Nephron (organoid): ENCODE measurements at regions not wholly inside any gene's neighbourhood (a gene's known extent, or its start where the extent isn't known, plus 50 kb on each side); places are given as distances from the start of the nearest gene placed in this dataset.

ENCODE experiments used
- H3K27ac Mint-ChIP-seq, 3 experiments: 2 replicates each; pipeline ENCODE4 v1.8.0; 2020; ENCODE audit warnings: mixed read lengths in 3 of 3, mild to moderate bottlenecking in 2 of 3, moderate library complexity in 1 of 3
- H3K27me3 Mint-ChIP-seq: 2 replicates; pipeline ENCODE4 v1.8.0; 2021; ENCODE audit warnings: low read depth, mild to moderate bottlenecking, moderate library complexity, mixed read lengths
- H3K36me3 Mint-ChIP-seq: 2 replicates; pipeline ENCODE4 v1.8.0; 2020; ENCODE audit warnings: low read depth, mixed read lengths
- H3K4me1 Mint-ChIP-seq: 2 replicates; pipeline ENCODE4 v1.8.0; 2020; ENCODE audit warnings: mixed read lengths
- H3K4me3 Mint-ChIP-seq, 3 experiments: 2 replicates each; pipeline ENCODE4 v1.8.0; 2020; ENCODE audit warnings: mild to moderate bottlenecking in 3 of 3, mixed read lengths in 3 of 3, moderate library complexity in 2 of 3
- H3K9me3 Mint-ChIP-seq: 2 replicates; pipeline ENCODE4 v1.8.0; 2020; ENCODE audit warnings: mixed read lengths
- TF ChIP-seq, protein P1 (sequence below), 3 experiments: fragments of 200-600 bp; sonication (generic); IDR thresholded peaks; one replicate each; pipeline ENCODE4 v1.5.0; 2021; ENCODE audit warnings: antibody characterized with exemption in 3 of 3; ENCODE audit not compliant: unreplicated experiment in 3 of 3

DNA sequence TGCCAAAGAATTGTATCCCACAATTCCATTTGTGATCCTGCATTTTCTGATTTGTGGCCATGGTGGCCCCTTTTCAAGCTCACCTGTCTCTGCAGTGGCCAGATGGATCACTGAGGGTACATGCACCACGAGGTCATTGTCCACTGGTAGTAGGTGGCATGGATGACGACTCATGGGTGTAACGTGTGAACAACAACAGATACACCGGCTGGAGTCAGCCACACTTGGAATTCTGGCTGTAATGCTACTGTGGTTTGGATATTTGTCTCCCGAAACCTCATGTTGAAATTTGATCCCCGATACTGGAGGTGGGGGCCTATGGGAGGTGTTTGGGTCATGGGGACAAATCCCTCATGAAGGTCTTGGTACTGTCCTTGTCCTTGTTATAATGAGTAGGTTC is 102.2 kb upstream of the TAF1B start:
- Mint-ChIP-seq H3K4me1 (peaks cover 28% of the 10 kb centered on the region), H3K4me3 (no peak overlapping the region), H3K36me3 (no peaks in the 10 kb centered on the region), H3K9me3 (peaks cover 9% of the 10 kb centered on the region), H3K27ac (no peak overlapping the region), H3K27me3 (peaks cover 7% of the 10 kb centered on the region)
- TF ChIP-seq, protein P1, sequence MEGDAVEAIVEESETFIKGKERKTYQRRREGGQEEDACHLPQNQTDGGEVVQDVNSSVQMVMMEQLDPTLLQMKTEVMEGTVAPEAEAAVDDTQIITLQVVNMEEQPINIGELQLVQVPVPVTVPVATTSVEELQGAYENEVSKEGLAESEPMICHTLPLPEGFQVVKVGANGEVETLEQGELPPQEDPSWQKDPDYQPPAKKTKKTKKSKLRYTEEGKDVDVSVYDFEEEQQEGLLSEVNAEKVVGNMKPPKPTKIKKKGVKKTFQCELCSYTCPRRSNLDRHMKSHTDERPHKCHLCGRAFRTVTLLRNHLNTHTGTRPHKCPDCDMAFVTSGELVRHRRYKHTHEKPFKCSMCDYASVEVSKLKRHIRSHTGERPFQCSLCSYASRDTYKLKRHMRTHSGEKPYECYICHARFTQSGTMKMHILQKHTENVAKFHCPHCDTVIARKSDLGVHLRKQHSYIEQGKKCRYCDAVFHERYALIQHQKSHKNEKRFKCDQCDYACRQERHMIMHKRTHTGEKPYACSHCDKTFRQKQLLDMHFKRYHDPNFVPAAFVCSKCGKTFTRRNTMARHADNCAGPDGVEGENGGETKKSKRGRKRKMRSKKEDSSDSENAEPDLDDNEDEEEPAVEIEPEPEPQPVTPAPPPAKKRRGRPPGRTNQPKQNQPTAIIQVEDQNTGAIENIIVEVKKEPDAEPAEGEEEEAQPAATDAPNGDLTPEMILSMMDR (IDR thresholded peaks at IDR 0.05; ENCODE audit: unreplicated experiment in 3 of 3) = no peak

DNA sequence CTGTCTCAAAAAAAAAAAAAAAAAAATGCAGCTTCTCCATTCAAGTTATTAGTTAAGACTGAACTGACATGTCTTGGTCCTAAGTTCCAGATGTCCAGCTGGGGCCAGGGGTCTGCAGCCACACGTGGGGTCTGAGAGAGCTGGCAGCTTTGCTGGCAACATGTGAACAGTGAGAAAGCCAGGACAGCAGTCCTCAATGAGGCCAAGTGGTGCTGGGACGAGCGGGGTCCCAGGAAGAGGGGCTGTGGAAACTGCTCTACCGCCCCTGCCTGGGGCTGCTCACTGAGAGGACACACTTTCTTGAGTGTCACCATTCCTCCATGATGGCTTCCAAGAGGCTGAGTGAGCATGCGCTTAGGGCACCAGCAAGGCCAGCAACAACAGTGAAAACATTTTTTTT is 100.7 kb upstream of the TAF1B start:
- peaks cover 6% of the 10 kb centered on the region for H3K27me3 Mint-ChIP-seq
- no peak overlapping the region for H3K4me3 Mint-ChIP-seq
- TF ChIP-seq, protein P1 (IDR thresholded peaks at IDR 0.05; ENCODE audit: unreplicated experiment in 3 of 3) = no peak
- H3K36me3 Mint-ChIP-seq = no peaks in the 10 kb centered on the region
- no peak overlapping the region for H3K27ac Mint-ChIP-seq
- no peaks in the 10 kb centered on the region for H3K9me3 Mint-ChIP-seq
- peaks cover 28% of the 10 kb centered on the region for H3K4me1 Mint-ChIP-seq

DNA sequence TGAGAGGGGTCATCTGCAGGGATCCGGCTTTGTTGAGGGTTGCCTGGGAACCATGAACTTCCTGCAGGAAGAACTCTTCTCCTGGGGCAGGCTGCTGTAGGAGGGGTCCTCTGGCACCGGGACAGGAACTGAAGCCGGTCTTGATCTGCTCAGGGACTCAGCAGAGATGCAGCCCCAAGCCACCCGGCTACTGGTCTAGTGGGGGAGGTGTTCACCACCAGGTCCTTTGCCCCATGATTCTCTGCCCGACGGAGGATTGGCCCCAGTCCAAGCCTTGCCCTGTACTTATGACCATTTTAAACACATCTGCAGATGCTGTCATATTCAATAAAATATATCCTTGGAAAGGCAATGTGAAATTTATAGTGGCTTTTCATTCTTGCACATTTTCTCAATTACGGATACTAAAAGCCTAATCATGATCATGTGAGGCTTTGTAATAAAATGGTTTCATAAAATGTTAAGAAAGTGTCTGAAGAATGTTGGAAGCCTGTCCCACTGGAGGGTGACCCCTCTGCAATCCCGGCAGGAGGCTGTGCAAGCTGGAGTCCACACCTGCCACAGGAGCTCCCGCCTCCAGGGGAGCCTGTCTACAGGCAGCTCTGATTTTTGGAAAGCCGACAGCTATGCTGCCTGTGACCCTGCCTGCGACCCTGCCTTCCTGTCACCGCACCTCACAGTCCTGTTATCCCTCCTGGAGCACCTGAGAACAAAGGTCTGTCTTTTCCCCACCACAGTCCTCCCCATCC is 98.8 kb upstream of the TAF1B start:
- TF ChIP-seq, protein P1 (IDR thresholded peaks at IDR 0.05; ENCODE audit: unreplicated experiment in 3 of 3) = no peak
- no peak overlapping the region for H3K27ac Mint-ChIP-seq
- no peaks in the 10 kb centered on the region for H3K36me3 Mint-ChIP-seq
- H3K9me3 Mint-ChIP-seq = no peaks in the 10 kb centered on the region
- H3K4me3 Mint-ChIP-seq = no peak overlapping the region
- peaks cover 29% of the 10 kb centered on the region for H3K4me1 Mint-ChIP-seq
- peaks cover 14% of the 10 kb centered on the region for H3K27me3 Mint-ChIP-seq

DNA sequence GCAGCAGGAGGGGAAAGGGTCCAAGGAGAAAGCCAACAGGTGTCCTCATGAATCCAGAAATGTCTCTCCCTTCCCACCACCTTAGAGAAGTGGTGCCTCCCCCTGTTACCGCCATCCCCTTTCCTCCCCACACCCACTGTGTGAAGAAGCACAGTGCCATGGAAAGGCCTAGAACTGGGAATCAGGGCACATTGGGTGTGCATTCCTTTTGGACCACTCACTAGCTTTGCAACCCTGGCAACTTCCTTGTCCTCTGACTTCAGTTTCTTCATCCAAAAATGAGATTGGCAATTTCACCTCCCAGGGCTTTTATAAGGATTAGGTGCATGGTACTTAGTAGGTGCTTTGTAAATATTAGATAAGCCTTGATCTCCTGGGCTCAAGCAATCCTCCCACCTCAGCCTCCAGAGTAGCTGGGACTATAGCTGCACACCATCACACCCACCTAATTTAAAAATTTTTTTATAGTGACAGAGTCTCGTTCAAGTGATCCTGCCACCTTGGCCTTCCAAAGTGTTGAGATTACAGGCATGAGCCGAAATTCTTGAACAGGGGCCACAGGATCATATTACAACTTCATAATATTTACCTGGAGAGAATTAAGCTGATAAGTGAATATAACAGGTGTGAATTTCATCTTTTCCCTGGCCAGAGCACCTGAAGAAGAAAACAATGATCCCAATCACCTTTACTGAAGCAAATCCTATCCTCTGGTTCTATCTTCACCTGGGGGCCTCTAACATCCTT is 97.9 kb upstream of the TAF1B start:
- Mint-ChIP-seq H3K4me3 (no peak overlapping the region), H3K36me3 (no peaks in the 10 kb centered on the region), H3K4me1 (peaks cover 30% of the 10 kb centered on the region), H3K27ac (no peak overlapping the region), H3K27me3 (peaks cover 14% of the 10 kb centered on the region), H3K9me3 (no peaks in the 10 kb centered on the region)
- TF ChIP-seq, protein P1 (IDR thresholded peaks at IDR 0.05; ENCODE audit: unreplicated experiment in 3 of 3) = no peak

DNA sequence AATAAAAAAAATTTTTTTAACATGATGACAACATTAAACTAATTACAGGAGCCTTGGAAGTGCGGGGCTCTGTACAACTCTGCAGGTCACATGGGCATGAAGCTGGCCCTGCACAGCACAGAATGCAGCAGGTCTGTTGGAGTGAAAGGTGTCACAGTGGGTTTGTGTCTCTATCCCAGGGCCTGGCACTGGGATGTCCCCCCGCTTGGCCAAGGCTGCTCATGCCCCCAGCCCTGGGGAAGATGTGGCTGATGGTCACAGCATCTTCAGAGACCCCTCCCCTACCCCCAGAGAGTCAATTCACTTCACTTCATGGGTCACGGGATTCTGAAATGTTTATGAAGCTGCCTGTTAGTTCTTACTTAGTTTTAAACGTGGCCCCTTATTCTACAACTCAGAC is 95.9 kb upstream of the TAF1B start:
- Mint-ChIP-seq H3K9me3 (no peaks in the 10 kb centered on the region), H3K27ac (no peak overlapping the region), H3K4me1 (peaks cover 40% of the 10 kb centered on the region), H3K36me3 (no peaks in the 10 kb centered on the region), H3K4me3 (no peak overlapping the region), H3K27me3 (peaks cover 16% of the 10 kb centered on the region)
- TF ChIP-seq, protein P1 (IDR thresholded peaks at IDR 0.05; ENCODE audit: unreplicated experiment in 3 of 3) = no peak
